ENCODE measurements at regions not wholly inside any gene's neighbourhood (a gene's known extent, or its start where the extent isn't known, plus 50 kb on each side); places are given as distances from the start of the nearest gene placed in this dataset.

GRCh38 chr9:81844131-81844567 lies 84.1 kb upstream of the SPATA31D4 start:
- Histone ChIP-seq H3K4me1 (ENCODE audit: control insufficient read depth, insufficient read depth, low read length) (peaks cover 15% of the 10 kb centered on the region), H3K27ac (ENCODE audit: extremely low read depth, low read depth, low read length) (no peak overlapping the region), H3K9me3 (ENCODE audit: control insufficient read depth, insufficient read depth, low read depth, low read length) (no peaks in the 10 kb centered on the region), H3K4me3 (ENCODE audit: low read depth, low read length) (no peak overlapping the region), H3K36me3 (ENCODE audit: control insufficient read depth in 2 of 2, insufficient read depth in 1 of 2, low read length in 2 of 2) (no peaks in the 10 kb centered on the region)
- POLR2A ChIA-PET: no interaction called here
- 0 out of 2 replicates have a peak, but pooled peaks have one; percentile 35 for TF ChIP-seq ZNF843 (tag by site-specific recombination; IDR thresholded peaks at IDR 0.05)
- peak; percentile 98 for TF ChIP-seq SP7 (tag by site-specific recombination; IDR thresholded peaks at IDR 0.05)
- peak; percentile 69 for TF ChIP-seq GLIS1 (tag by site-specific recombination; IDR thresholded peaks at IDR 0.05)
- peak; percentile 45; the same call in 1 of the 2 replicates for TF ChIP-seq ZFHX2 (tag by site-specific recombination; conservative IDR thresholded peaks at IDR 0.05)
- TF ChIP-seq ZNF639 (tag by site-specific recombination; IDR thresholded peaks at IDR 0.05): peak; percentile 17; the same call in 1 of the 2 replicates
- 0 out of 2 replicates have a peak, but pooled peaks have one; percentile 17 for TF ChIP-seq MEIS1 (CRISPR knock-in tag; IDR thresholded peaks at IDR 0.05; ENCODE audit: borderline replicate concordance)
- peak; percentile 67 for TF ChIP-seq ZNF629 (tag by site-specific recombination; IDR thresholded peaks at IDR 0.05)
- peak; percentile 87 for TF ChIP-seq ZIC2 (tag by site-specific recombination; IDR thresholded peaks at IDR 0.05)
- peak; percentile 57; the same call in 1 of the 2 replicates for TF ChIP-seq TSHZ1 (tag by site-specific recombination; IDR thresholded peaks at IDR 0.05; ENCODE audit: borderline replicate concordance)
- TF ChIP-seq ZNF23 (tag by site-specific recombination; IDR thresholded peaks at IDR 0.05; ENCODE audit: borderline replicate concordance): no peak
- TF ChIP-seq IKZF3 (tag by site-specific recombination; IDR thresholded peaks at IDR 0.05): peak; percentile 69; the same call in 1 of the 2 replicates
- peak; percentile 80 for TF ChIP-seq FEZF1 (tag by site-specific recombination; IDR thresholded peaks at IDR 0.05)
- TF ChIP-seq ZSCAN30 (tag by site-specific recombination; IDR thresholded peaks at IDR 0.05): no peak
- TF ChIP-seq OSR2 (tag by site-specific recombination; IDR thresholded peaks at IDR 0.05): peak; percentile 59
- 0 out of 2 replicates have a peak, but pooled peaks have one; percentile 54 for TF ChIP-seq INSM2 (tag by site-specific recombination; IDR thresholded peaks at IDR 0.05)
- no peak for TF ChIP-seq ZNF785 (tag by site-specific recombination; IDR thresholded peaks at IDR 0.05)
- CTCF ChIA-PET: interaction anchor here (1.1 to 1.2 kb wide), 2 partner anchors 127 to 157 kb away, joined by 3 to 4 read pairs; no protein-coding TSS in a partner anchor

GRCh38 chr9:81847181-81847915 lies 80.9 kb upstream of the SPATA31D4 start:
- POLR2A ChIA-PET: interaction anchor here (0.6 to 1.7 kb wide), 2 partner anchors 158 to 187 kb away, joined by 3 to 5 read pairs; partner anchors contain the start of gene TLE1

More at GRCh38 chr9:81847181-81847915, 80.9 kb upstream of the SPATA31D4 start:
- CTCF ChIA-PET: interaction anchor here (0.6 to 1.9 kb wide), 6 partner anchors 20 to 325 kb away, joined by 4 to 7 read pairs (median 6); no protein-coding TSS in a partner anchor
- Histone ChIP-seq H3K4me1 (ENCODE audit: control insufficient read depth, insufficient read depth, low read length) (peaks cover 15% of the 10 kb centered on the region), H3K4me3 (ENCODE audit: low read depth, low read length) (no peak overlapping the region), H3K36me3 (ENCODE audit: control insufficient read depth in 2 of 2, insufficient read depth in 1 of 2, low read length in 2 of 2) (no peaks in the 10 kb centered on the region), H3K27ac (ENCODE audit: extremely low read depth, low read depth, low read length) (no peak overlapping the region), H3K9me3 (ENCODE audit: control insufficient read depth, insufficient read depth, low read depth, low read length) (no peaks in the 10 kb centered on the region)
- TF ChIP-seq GLI2 (tag by site-specific recombination; IDR thresholded peaks at IDR 0.05; ENCODE audit: borderline replicate concordance, low read depth) (no peak), ZNF830 (tag by site-specific recombination; IDR thresholded peaks at IDR 0.05; ENCODE audit: low read depth) (no peak), ZNF138 (tag by site-specific recombination; IDR thresholded peaks at IDR 0.05; ENCODE audit: borderline replicate concordance) (no peak), ZNF624 (tag by site-specific recombination; IDR thresholded peaks at IDR 0.05) (no peak), ZNF626 (tag by site-specific recombination; IDR thresholded peaks at IDR 0.05) (no peak), ZBTB26 (tag by site-specific recombination; optimal IDR thresholded peaks at IDR 0.05) (no peak), ZNF26 (tag by site-specific recombination; IDR thresholded peaks at IDR 0.05) (no peak), FEZF1 (tag by site-specific recombination; IDR thresholded peaks at IDR 0.05) (no peak)

Measured in HEK293 (cell line).